Neuronal stem cell (in vitro differentiated cells): ENCODE measurements at regions not wholly inside any gene's neighbourhood (a gene's known extent, or its start where the extent isn't known, plus 50 kb on each side); places are given as distances from the start of the nearest gene placed in this dataset.

Experiments
- DNase-seq: peaks from one replicate; pipeline ENCODE4 v3.0.0-alpha.2; 2013; ENCODE audit warnings: low spot score
- H2AFZ ChIP-seq: one replicate; pipeline ENCODE4 v1.6.1; 2013; ENCODE audit warnings: mild to moderate bottlenecking, low read length, inconsistent platforms
- H2AK5ac ChIP-seq: 2 replicates; pipeline ENCODE4 v1.6.1; 2013; ENCODE audit warnings: low read depth, mild to moderate bottlenecking, inconsistent platforms, low read length, moderate library complexity, mixed read lengths
- H2BK120ac ChIP-seq: 2 replicates; pipeline ENCODE4 v1.6.1; 2013; ENCODE audit warnings: low read depth, mild to moderate bottlenecking, inconsistent platforms, low read length, moderate library complexity, mixed read lengths
- H2BK12ac ChIP-seq: one replicate; pipeline ENCODE4 v1.6.1; 2013; ENCODE audit warnings: low read length, inconsistent platforms
- H2BK15ac ChIP-seq: 2 replicates; pipeline ENCODE4 v1.6.1; 2013; ENCODE audit warnings: mild to moderate bottlenecking, low read length, inconsistent platforms, mixed read lengths
- H2BK5ac ChIP-seq: one replicate; pipeline ENCODE4 v1.6.1; 2013; ENCODE audit warnings: inconsistent platforms, mild to moderate bottlenecking, low read length, moderate library complexity
- H3K14ac ChIP-seq: one replicate; pipeline ENCODE4 v1.6.1; 2013; ENCODE audit warnings: low read length, inconsistent platforms
- H3K18ac ChIP-seq: 2 replicates; pipeline ENCODE4 v1.6.1; 2013; ENCODE audit warnings: low read length, inconsistent platforms
- H3K23ac ChIP-seq: 2 replicates; pipeline ENCODE4 v1.6.1; 2013; ENCODE audit warnings: low read depth, mild to moderate bottlenecking, mixed read lengths, low read length, inconsistent platforms; ENCODE audit not compliant: poor library complexity
- H3K27ac ChIP-seq: replicated peaks from 3 replicates; pipeline ENCODE4 v1.5.1; 2013; ENCODE audit warnings: low read length, inconsistent platforms
- H3K27me3 ChIP-seq, 3 experiments: 2 replicates each; pipeline ENCODE4 v1.6.1; 2013; ENCODE audit warnings: low read length in 3 of 3, mild to moderate bottlenecking in 2 of 3, inconsistent platforms in 1 of 3, low read depth in 1 of 3, mixed read lengths in 1 of 3, moderate library complexity in 1 of 3; ENCODE audit not compliant: control insufficient read depth in 3 of 3, insufficient read depth in 3 of 3
- H3K36me3 ChIP-seq, 2 donors: replicated peaks in 1 of 2; 2 replicates each; pipeline ENCODE4 v1.6.1; 2013; ENCODE audit warnings: low read length in 2 of 2; ENCODE audit not compliant: control insufficient read depth in 2 of 2, insufficient read depth in 2 of 2
- H3K4ac ChIP-seq: 2 replicates; pipeline ENCODE4 v1.6.1; 2013; ENCODE audit warnings: inconsistent platforms, mild to moderate bottlenecking, low read length, moderate library complexity
- H3K4me1 ChIP-seq, 2 donors: 1 replicate in 1 of 2; 2 replicates in 1 of 2; pipeline ENCODE4 v1.6.1; 2013; ENCODE audit warnings: low read length in 2 of 2, low read depth in 1 of 2; ENCODE audit not compliant: control insufficient read depth in 2 of 2, insufficient read depth in 1 of 2
- H3K4me2 ChIP-seq: one replicate; pipeline ENCODE4 v1.6.1; 2013; ENCODE audit warnings: mild to moderate bottlenecking, low read length, inconsistent platforms; ENCODE audit not compliant: insufficient read depth, poor library complexity, severe bottlenecking
- H3K4me3 ChIP-seq, 2 donors: 2 replicates each; pipeline ENCODE4 v1.5.1; 2013; ENCODE audit warnings: low read length in 2 of 2, mild to moderate bottlenecking in 2 of 2, inconsistent platforms in 1 of 2, moderate library complexity in 1 of 2
- H3K79me1 ChIP-seq: one replicate; pipeline ENCODE4 v1.6.1; 2013; ENCODE audit warnings: low read depth, mild to moderate bottlenecking, inconsistent platforms, low read length, moderate library complexity
- H3K9ac ChIP-seq: one replicate; pipeline ENCODE4 v1.6.1; 2013; ENCODE audit warnings: mild to moderate bottlenecking, low read depth, low read length, inconsistent platforms; ENCODE audit not compliant: poor library complexity
- H3K9me3 ChIP-seq, 2 donors: replicated peaks in 1 of 2; 2 replicates each; pipeline versions ENCODE3 to v1.6.1; 2013; ENCODE audit warnings: low read length in 2 of 2, mild to moderate bottlenecking in 2 of 2, inconsistent platforms in 1 of 2, low read depth in 1 of 2, mixed read lengths in 1 of 2, moderate library complexity in 1 of 2; ENCODE audit not compliant: control insufficient read depth in 2 of 2, insufficient read depth in 1 of 2
- H4K8ac ChIP-seq: one replicate; pipeline ENCODE4 v1.6.1; 2013; ENCODE audit warnings: low read depth, mild to moderate bottlenecking, inconsistent platforms, low read length, moderate library complexity
- H4K91ac ChIP-seq: one replicate; pipeline ENCODE4 v1.6.1; 2013; ENCODE audit warnings: low read length, low read depth, mild to moderate bottlenecking, inconsistent platforms; ENCODE audit not compliant: poor library complexity
- WGBS, 2 donors: extraction: QIAGEN DNeasy Blood & Tissue Kit; methylation state at CpG; one replicate each; pipeline ENCODE4 v1.1.7; 2013; ENCODE audit warnings: missing lambda C conversion rate in 2 of 2, mixed read lengths in 1 of 2; ENCODE audit not compliant: insufficient read length in 2 of 2, insufficient replicate concordance in 1 of 2; ENCODE audit errors: extremely low coverage in 2 of 2; 5-methylcytosine and 5-hydroxymethylcytosine counted together

GRCh38 chr3:163043074-163043473 lies 1546.5 kb downstream of the OTOL1 start:
- no peak for DNase-seq
- Histone ChIP-seq H3K36me3 (peaks cover 0 to 3% of the 10 kb centered on the region in 2 donors), H2BK5ac (no peak overlapping the region), H3K4me1 (no peaks in the 10 kb centered on the region), H2BK120ac (no peak overlapping the region), H3K4ac (no peak overlapping the region), H3K4me2 (no peak overlapping the region), H4K91ac (no peak overlapping the region), H3K79me1 (no peaks in the 10 kb centered on the region), H3K9me3 (peaks cover 3 to 4% of the 10 kb centered on the region in 2 donors), H3K27ac (no peak overlapping the region), H3K9ac (no peak overlapping the region), H4K8ac (no peak overlapping the region), H3K23ac (no peak overlapping the region), H3K27me3 (no peaks in the 10 kb centered on the region), H2BK12ac (no peak overlapping the region), H3K18ac (no peak overlapping the region), H3K4me3 (no peak overlapping the region), H2AK5ac (no peak overlapping the region), H2BK15ac (no peak overlapping the region), H2AFZ (no peak overlapping the region), H3K14ac (no peak overlapping the region)
- no CpG with 5 or more reads among the region's 3 CpGs for WGBS, 2 donors

- no peak overlapping the region for H3K14ac ChIP-seq
- no peaks in the 10 kb centered on the region for H3K79me1 ChIP-seq
- no peak overlapping the region for H2BK120ac ChIP-seq
- no peak overlapping the region for H2AK5ac ChIP-seq
- no peak overlapping the region for H3K9ac ChIP-seq
- no peak for DNase-seq
- no peak overlapping the region for H3K4me3 ChIP-seq
- H3K4ac ChIP-seq: no peak overlapping the region
- no peak overlapping the region for H3K18ac ChIP-seq
- no peaks in the 10 kb centered on the region for H3K27me3 ChIP-seq
- H3K9me3 ChIP-seq: peaks cover 3 to 4% of the 10 kb centered on the region in 2 donors
- H3K36me3 ChIP-seq: peaks cover 0 to 3% of the 10 kb centered on the region in 2 donors
- no peaks in the 10 kb centered on the region for H3K4me1 ChIP-seq
- H3K4me2 ChIP-seq: no peak overlapping the region
- H4K91ac ChIP-seq: no peak overlapping the region
- WGBS, 2 donors: no CpG with 5 or more reads among the region's 2 CpGs
- no peak overlapping the region for H3K23ac ChIP-seq
- no peak overlapping the region for H4K8ac ChIP-seq
- no peak overlapping the region for H2BK12ac ChIP-seq
- H3K27ac ChIP-seq: no peak overlapping the region
- no peak overlapping the region for H2AFZ ChIP-seq
- no peak overlapping the region for H2BK15ac ChIP-seq
- no peak overlapping the region for H2BK5ac ChIP-seq
These were observed 1549.3 kb downstream of the OTOL1 start for GRCh38 chr3:163045945-163046344.

DNA sequence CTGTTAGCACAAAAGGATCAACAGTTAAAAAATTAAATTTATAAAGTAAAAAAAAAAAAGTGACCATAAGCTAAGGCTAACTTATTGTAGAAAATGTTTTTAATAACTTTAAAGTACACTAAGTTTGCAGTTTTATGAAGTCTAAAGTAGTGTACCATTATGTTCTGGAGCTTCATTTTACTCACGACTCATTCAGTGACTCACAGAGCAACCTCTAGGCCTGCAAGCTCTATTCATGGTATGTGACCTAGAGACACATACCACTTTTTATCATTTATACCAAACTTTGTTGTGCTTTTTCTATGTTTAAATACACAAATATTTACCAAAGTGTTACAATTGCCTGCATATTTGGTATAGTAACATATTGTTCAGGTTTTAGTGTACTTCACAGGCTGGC lies 1552.3 kb downstream of the OTOL1 start:
- no peak overlapping the region for H3K14ac ChIP-seq
- H3K79me1 ChIP-seq: no peaks in the 10 kb centered on the region
- no peak overlapping the region for H4K91ac ChIP-seq
- H3K4ac ChIP-seq: no peak overlapping the region
- WGBS, 2 donors: no CpG with 5 or more reads among the region's 1 CpG
- peaks cover 0 to 3% of the 10 kb centered on the region in 2 donors for H3K9me3 ChIP-seq
- no peaks in the 10 kb centered on the region for H3K4me1 ChIP-seq
- no peak overlapping the region for H2BK12ac ChIP-seq
- no peak overlapping the region for H3K27ac ChIP-seq
- no peaks in the 10 kb centered on the region for H3K27me3 ChIP-seq
- no peak overlapping the region for H2BK5ac ChIP-seq
- H2BK15ac ChIP-seq: no peak overlapping the region
- H4K8ac ChIP-seq: no peak overlapping the region
- H3K23ac ChIP-seq: no peak overlapping the region
- H2AFZ ChIP-seq: no peak overlapping the region
- DNase-seq: no peak
- H3K9ac ChIP-seq: no peak overlapping the region
- no peak overlapping the region for H2BK120ac ChIP-seq
- no peak overlapping the region for H3K18ac ChIP-seq
- no peak overlapping the region for H3K4me2 ChIP-seq
- no peak overlapping the region for H2AK5ac ChIP-seq
- H3K4me3 ChIP-seq: no peak overlapping the region
- peaks cover 0 to 3% of the 10 kb centered on the region in 2 donors for H3K36me3 ChIP-seq

- Histone ChIP-seq H3K9me3 (peaks cover 0 to 11% of the 10 kb centered on the region in 2 donors), H3K36me3 (no peaks in the 10 kb centered on the region), H3K4me2 (no peak overlapping the region), H4K8ac (no peak overlapping the region), H2BK15ac (no peak overlapping the region), H2BK5ac (no peak overlapping the region), H3K9ac (no peak overlapping the region), H3K18ac (no peak overlapping the region), H2BK120ac (no peak overlapping the region), H3K4me3 (no peak overlapping the region), H3K27me3 (no peaks in the 10 kb centered on the region), H3K27ac (no peak overlapping the region), H3K4me1 (no peaks in the 10 kb centered on the region), H3K4ac (no peak overlapping the region), H3K23ac (no peak overlapping the region), H3K79me1 (no peaks in the 10 kb centered on the region), H2BK12ac (no peak overlapping the region), H4K91ac (no peak overlapping the region), H3K14ac (no peak overlapping the region), H2AFZ (no peak overlapping the region), H2AK5ac (no peak overlapping the region)
- no CpG with 5 or more reads among the region's 2 CpGs for WGBS, 2 donors
- DNase-seq: peak; percentile 41
These were observed 1560.4 kb downstream of the OTOL1 start for GRCh38 chr3:163056874-163057497.
